A673 (cell line): ENCODE measurements at regions not wholly inside any gene's neighbourhood (a gene's known extent, or its start where the extent isn't known, plus 50 kb on each side); places are given as distances from the start of the nearest gene placed in this dataset.

ENCODE experiments used
- BruUV-seq: library from RNA; stranded (reverse); fragments of 400-500 nt; replicated peaks from 2 replicates; lab custom pipeline; 2021; lab: Mats Ljungman, UMichigan
- CTCF ChIA-PET: fragments of 300-600 bp; sonication (Branson Sonifier 250); formaldehyde crosslinking; loops from one replicate; lab custom pipeline; 2022; ENCODE audit warnings: antibody characterized with exemption; lab: Charles Lee
- POLR2A ChIA-PET: fragments of 300-600 bp; sonication (Branson Sonifier 250); formaldehyde crosslinking; loops from one replicate; lab custom pipeline; 2022; ENCODE audit warnings: antibody characterized with exemption; ENCODE audit not compliant: low non-redundant PET; lab: Charles Lee
- DNase-seq: peaks from one replicate; pipeline ENCODE4 v3.0.0-alpha.2; 2015; ENCODE audit warnings: low spot score
- H3K27ac ChIP-seq: fragments of 200-600 bp; sonication (generic); 2 replicates; pipeline ENCODE4 v1.5.1; 2016; ENCODE audit warnings: mixed run types, low read depth, mild to moderate bottlenecking, mixed read lengths, antibody characterized with exemption, low read length; ENCODE audit not compliant: poor library complexity, severe bottlenecking
- H3K27me3 ChIP-seq: fragments of 200-600 bp; sonication (generic); replicated peaks from 2 replicates; pipeline ENCODE4 v1.6.1; 2017; ENCODE audit warnings: mixed run types, low read depth, mild to moderate bottlenecking, mixed read lengths, antibody characterized with exemption, low read length; ENCODE audit not compliant: insufficient read depth, poor library complexity
- H3K36me3 ChIP-seq: fragments of 200-600 bp; sonication (generic); 2 replicates; pipeline ENCODE4 v1.6.1; 2016; ENCODE audit warnings: mixed run types, mild to moderate bottlenecking, mixed read lengths, antibody characterized with exemption, low read length; ENCODE audit not compliant: insufficient read depth, poor library complexity, severe bottlenecking
- H3K4me1 ChIP-seq: fragments of 200-600 bp; sonication (generic); 2 replicates; pipeline ENCODE4 v1.6.1; 2017; ENCODE audit warnings: mixed run types, mild to moderate bottlenecking, mixed read lengths, antibody characterized with exemption, low read length; ENCODE audit not compliant: insufficient read depth, poor library complexity, severe bottlenecking
- H3K4me3 ChIP-seq: fragments of 200-600 bp; sonication (generic); 2 replicates; pipeline ENCODE4 v1.5.1; 2016; ENCODE audit warnings: low read depth, mixed run types, mild to moderate bottlenecking, mixed read lengths, low read length; ENCODE audit not compliant: poor library complexity, severe bottlenecking
- H3K9me3 ChIP-seq: fragments of 200-600 bp; sonication (generic); 2 replicates; pipeline ENCODE4 v1.6.1; 2016; ENCODE audit warnings: mixed run types, low read depth, mild to moderate bottlenecking, mixed read lengths, antibody characterized with exemption, low read length; ENCODE audit not compliant: poor library complexity, severe bottlenecking
- CTCF ChIP-seq: fragments of 300-800, 200-600 bp; sonication (generic); conservative IDR thresholded peaks from 2 replicates; pipeline ENCODE4 v1.5.1; 2017; ENCODE audit warnings: low read depth, mild to moderate bottlenecking, antibody characterized with exemption, low read length, moderate library complexity, mixed read lengths
- EZH2 ChIP-seq: fragments of 200-600 bp; sonication (generic); IDR thresholded peaks from 2 replicates; pipeline ENCODE4 v1.6.1; 2017; ENCODE audit warnings: borderline replicate concordance, low read depth, mild to moderate bottlenecking, mixed read lengths, antibody characterized with exemption, low read length; ENCODE audit not compliant: poor library complexity, severe bottlenecking
- intact Hi-C: fragments of 100-400 bp; cut with micrococcal nuclease; formaldehyde crosslinking; loops from one replicate; pipeline ENCODE4 v1.10.0; 2022; ENCODE audit not compliant: unreplicated experiment

- Histone ChIP-seq H3K9me3 (no peaks in the 10 kb centered on the region), H3K27ac (no peak overlapping the region), H3K36me3 (no peaks in the 10 kb centered on the region), H3K27me3 (peaks cover 67% of the 10 kb centered on the region), H3K4me1 (no peaks in the 10 kb centered on the region), H3K4me3 (no peak overlapping the region)
- intact Hi-C loops: no loop called here
- TF ChIP-seq CTCF: no peak
- no peak for TF ChIP-seq EZH2
- ChIA-PET POLR2A (interaction anchor here (0.6 kb wide), 1 partner anchor 975 kb away, joined by 3 read pairs; no protein-coding TSS in a partner anchor), CTCF (no interaction called here)
- no peak for DNase-seq
- BruUV-seq: no TSS peak
Observed at GRCh38 chr22:47739291-47740015, 977.0 kb downstream of the TBC1D22A start.

GRCh38 chr22:47738472-47739013, 976.1 kb downstream of the TBC1D22A start:
- Histone ChIP-seq H3K27me3 (peaks cover 67% of the 10 kb centered on the region), H3K4me1 (no peaks in the 10 kb centered on the region), H3K9me3 (no peaks in the 10 kb centered on the region), H3K4me3 (no peak overlapping the region), H3K36me3 (no peaks in the 10 kb centered on the region), H3K27ac (no peak overlapping the region)
- POLR2A ChIA-PET: no interaction called here
- CTCF ChIA-PET: no interaction called here
- TF ChIP-seq EZH2 (no peak), CTCF (no peak)
- intact Hi-C loops: no loop called here
- BruUV-seq: no TSS peak
- DNase-seq: no peak

GRCh38 chr22:47736186-47737034, 974.0 kb downstream of the TBC1D22A start:
- Histone ChIP-seq H3K27ac (no peak overlapping the region), H3K36me3 (no peaks in the 10 kb centered on the region), H3K4me1 (no peaks in the 10 kb centered on the region), H3K9me3 (no peaks in the 10 kb centered on the region), H3K27me3 (peaks cover 51% of the 10 kb centered on the region), H3K4me3 (no peak overlapping the region)
- ChIA-PET POLR2A (no interaction called here), CTCF (no interaction called here)
- TF ChIP-seq CTCF (no peak), EZH2 (no peak)
- intact Hi-C loops: no loop called here
- DNase-seq: no peak
- no TSS peak for BruUV-seq
